Tibial artery (tissue), 4 donors: ENCODE measurements at regions not wholly inside any gene's neighbourhood (a gene's known extent, or its start where the extent isn't known, plus 50 kb on each side); places are given as distances from the start of the nearest gene placed in this dataset.

Experiments used
- DNase-seq, 2 donors: peaks; one replicate each; pipeline ENCODE4 v3.0.0-alpha.2; 2019
- H3K27ac ChIP-seq, 2 donors: fragments of 200-600 bp; sonication (generic) in 1 of 2; 1 replicate in 1 of 2; 2 replicates in 1 of 2; pipeline ENCODE4 v1.5.1; 2018 to 2019; ENCODE audit warnings: mild to moderate bottlenecking in 1 of 2
- H3K27me3 ChIP-seq, 2 donors: fragments of 200-600 bp; sonication (generic) in 1 of 2; one replicate each; pipeline versions ENCODE4 v1.5.1 to v1.6.0; 2016 to 2019
- H3K36me3 ChIP-seq, 3 donors: fragments of 200-600 bp; sonication (generic) in 2 of 3; one replicate each; pipeline ENCODE4 v1.5.1; 2016 to 2019; ENCODE audit warnings: mild to moderate bottlenecking in 2 of 3
- H3K4me1 ChIP-seq, 4 donors: fragments of 200-600 bp; sonication (generic) in 2 of 4; 1 replicate in 3 of 4; 2 replicates in 1 of 4; pipeline ENCODE4 v1.5.1; 2016 to 2019
- H3K4me3 ChIP-seq, 2 donors: fragments of 200-600 bp; sonication (generic) in 1 of 2; 1 replicate in 1 of 2; 2 replicates in 1 of 2; pipeline ENCODE4 v1.5.1; 2018 to 2019; ENCODE audit warnings: mild to moderate bottlenecking in 2 of 2
- H3K9me3 ChIP-seq, 3 donors: fragments of 200-600 bp; sonication (generic) in 1 of 3; one replicate each; pipeline ENCODE4 v1.5.1; 2016 to 2019
- intact Hi-C: fragments of 100-400 bp; cut with DNase I; formaldehyde crosslinking; loops from one replicate; pipeline ENCODE4 v1.15.0; 2023; ENCODE audit warnings: low total_unique reads
- TF ChIP-seq, protein P1 (sequence below), 2 experiments: fragments of 200-600 bp in 1 of 2; fragments of 450-650 bp in 1 of 2; IDR thresholded peaks; one replicate each; pipeline ENCODE4 v1.5.1; 2017 to 2019; ENCODE audit warnings: antibody characterized with exemption in 2 of 2, mild to moderate bottlenecking in 1 of 2, moderate library complexity in 1 of 2

DNA sequence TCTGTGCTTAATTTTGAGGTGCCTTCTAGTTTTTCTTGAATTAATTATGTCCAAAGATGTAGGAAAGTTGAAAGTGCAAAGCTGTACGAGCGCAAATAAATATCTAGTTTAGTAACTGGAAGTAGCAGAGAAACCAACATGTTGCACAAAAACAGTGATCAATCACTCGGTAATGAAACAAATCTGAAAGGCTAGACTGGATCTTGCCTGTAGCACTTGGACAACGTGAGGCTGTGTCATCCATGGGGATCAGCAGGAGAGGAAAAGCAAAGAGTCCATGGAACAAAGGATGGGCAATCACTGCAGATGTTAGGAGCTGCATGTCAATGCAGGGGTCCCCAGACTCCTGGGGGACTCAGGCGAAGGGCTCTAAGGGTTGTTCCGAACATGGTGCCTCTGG, 424.2 kb downstream of the IRX1 start:
- TF ChIP-seq, protein P1, sequence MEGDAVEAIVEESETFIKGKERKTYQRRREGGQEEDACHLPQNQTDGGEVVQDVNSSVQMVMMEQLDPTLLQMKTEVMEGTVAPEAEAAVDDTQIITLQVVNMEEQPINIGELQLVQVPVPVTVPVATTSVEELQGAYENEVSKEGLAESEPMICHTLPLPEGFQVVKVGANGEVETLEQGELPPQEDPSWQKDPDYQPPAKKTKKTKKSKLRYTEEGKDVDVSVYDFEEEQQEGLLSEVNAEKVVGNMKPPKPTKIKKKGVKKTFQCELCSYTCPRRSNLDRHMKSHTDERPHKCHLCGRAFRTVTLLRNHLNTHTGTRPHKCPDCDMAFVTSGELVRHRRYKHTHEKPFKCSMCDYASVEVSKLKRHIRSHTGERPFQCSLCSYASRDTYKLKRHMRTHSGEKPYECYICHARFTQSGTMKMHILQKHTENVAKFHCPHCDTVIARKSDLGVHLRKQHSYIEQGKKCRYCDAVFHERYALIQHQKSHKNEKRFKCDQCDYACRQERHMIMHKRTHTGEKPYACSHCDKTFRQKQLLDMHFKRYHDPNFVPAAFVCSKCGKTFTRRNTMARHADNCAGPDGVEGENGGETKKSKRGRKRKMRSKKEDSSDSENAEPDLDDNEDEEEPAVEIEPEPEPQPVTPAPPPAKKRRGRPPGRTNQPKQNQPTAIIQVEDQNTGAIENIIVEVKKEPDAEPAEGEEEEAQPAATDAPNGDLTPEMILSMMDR (IDR thresholded peaks at IDR 0.05) = no peak
- no peak for DNase-seq
- no peaks in the 10 kb centered on the region for H3K27me3 ChIP-seq
- no peaks in the 10 kb centered on the region for H3K36me3 ChIP-seq
- H3K4me1 ChIP-seq = peaks cover 0 to 8% (median 0%) of the 10 kb centered on the region in 4 donors
- peak overlapping the region in 1 of 2 donors; percentile 19 for H3K27ac ChIP-seq
- no peak overlapping the region for H3K4me3 ChIP-seq
- intact Hi-C loops = no loop called here
- no peaks in the 10 kb centered on the region for H3K9me3 ChIP-seq

DNA sequence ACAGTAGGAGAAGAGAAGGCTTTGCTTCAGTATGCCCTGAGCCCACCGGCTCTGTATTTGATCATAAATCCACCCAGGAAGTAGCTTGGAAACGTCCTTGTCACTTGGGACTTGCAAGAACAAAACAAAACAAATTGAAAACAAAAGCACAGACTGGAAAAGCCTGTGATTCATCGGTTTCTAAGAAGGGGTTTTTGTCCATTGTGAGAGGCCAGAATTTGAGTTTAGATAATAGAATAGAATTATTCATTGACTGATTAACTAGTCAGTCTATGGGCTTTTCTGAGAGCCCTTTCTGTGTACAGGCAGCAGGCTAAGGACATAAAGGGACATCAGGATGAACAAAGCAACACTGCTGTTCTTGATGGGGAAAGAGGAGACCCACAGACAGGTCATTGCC, 424.8 kb downstream of the IRX1 start:
- Histone ChIP-seq H3K27me3 (no peaks in the 10 kb centered on the region), H3K4me3 (no peak overlapping the region), H3K9me3 (no peaks in the 10 kb centered on the region), H3K27ac (peak overlapping the region in 1 of 2 donors; percentile 19), H3K36me3 (no peaks in the 10 kb centered on the region), H3K4me1 (peaks cover 0 to 8% (median 0%) of the 10 kb centered on the region in 4 donors)
- DNase-seq = no peak
- intact Hi-C loops = no loop called here
- TF ChIP-seq, protein P1 (IDR thresholded peaks at IDR 0.05) = no peak

DNA sequence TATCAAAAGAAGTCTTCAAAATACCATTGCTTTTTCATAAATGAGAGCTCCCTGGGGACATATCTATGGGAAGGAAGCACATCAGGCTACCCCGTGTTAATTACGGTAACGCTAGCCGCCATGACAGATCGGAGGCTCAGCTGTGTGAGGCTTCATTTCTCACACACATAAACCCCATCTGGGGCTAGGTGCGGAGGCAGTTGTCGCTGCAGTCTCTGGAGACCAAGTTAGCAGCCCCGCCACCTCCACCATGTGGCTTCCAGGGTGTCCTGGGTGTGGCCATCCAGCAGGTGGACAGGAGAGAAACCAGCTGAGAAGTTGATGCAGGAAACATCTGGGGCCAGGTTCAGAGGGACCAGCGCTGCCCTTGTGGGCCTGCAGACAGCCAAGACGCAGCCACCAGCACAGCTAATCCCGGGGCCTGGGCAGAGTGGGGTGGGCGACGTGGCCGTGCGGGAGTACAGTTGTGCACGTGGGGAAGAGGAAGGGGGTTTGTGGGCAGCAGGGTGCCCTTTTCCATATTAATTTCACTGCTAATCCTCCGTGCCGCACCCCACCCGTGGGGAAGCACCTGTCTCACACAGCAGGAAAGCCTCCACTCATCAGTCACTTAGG, 426.5 kb downstream of the IRX1 start:
- no peak overlapping the region for H3K27ac ChIP-seq
- no peaks in the 10 kb centered on the region for H3K9me3 ChIP-seq
- no peaks in the 10 kb centered on the region for H3K27me3 ChIP-seq
- H3K4me3 ChIP-seq = no peak overlapping the region
- H3K4me1 ChIP-seq = peaks cover 0 to 3% (median 0%) of the 10 kb centered on the region in 4 donors
- TF ChIP-seq, protein P1 (IDR thresholded peaks at IDR 0.05) = no peak
- DNase-seq = no peak
- no peaks in the 10 kb centered on the region for H3K36me3 ChIP-seq
- intact Hi-C loops = no loop called here

DNA sequence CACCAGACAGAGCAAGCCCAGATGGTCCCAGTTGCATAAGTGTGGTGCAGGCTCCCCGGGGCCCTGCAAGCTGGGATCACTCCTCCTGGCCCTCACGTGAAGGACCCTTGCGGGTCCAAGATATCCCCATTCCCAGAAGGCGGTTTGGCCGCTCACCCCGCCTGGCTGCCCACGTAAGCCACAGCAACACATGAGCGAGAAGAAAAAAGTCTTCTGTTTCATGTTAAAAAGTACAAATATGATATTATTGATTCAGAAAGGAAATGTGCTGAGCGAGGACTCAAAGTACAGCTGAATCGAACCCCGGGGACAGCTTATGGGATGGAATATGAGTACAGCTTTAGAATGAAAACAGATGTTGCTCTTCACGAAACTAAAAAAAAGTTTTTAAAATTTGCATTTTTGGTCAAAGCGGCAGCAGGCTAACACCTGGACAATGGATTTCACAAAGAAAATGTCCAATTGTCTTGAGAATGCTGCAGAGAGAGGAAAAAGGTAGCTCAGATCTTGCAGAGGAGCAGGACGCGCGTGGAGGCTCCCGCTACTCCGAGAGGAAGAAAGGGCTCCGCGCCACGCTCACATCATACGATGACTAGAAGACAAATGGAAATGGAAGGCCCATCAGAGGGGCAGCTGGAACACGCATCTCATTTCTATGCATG, 427.6 kb downstream of the IRX1 start:
- Histone ChIP-seq H3K4me3 (no peak overlapping the region), H3K27ac (no peak overlapping the region), H3K36me3 (no peaks in the 10 kb centered on the region), H3K27me3 (no peaks in the 10 kb centered on the region), H3K9me3 (no peaks in the 10 kb centered on the region), H3K4me1 (peaks cover 0 to 3% (median 0%) of the 10 kb centered on the region in 4 donors)
- no peak for DNase-seq
- TF ChIP-seq, protein P1 (IDR thresholded peaks at IDR 0.05) = no peak
- intact Hi-C loops = no loop called here

DNA sequence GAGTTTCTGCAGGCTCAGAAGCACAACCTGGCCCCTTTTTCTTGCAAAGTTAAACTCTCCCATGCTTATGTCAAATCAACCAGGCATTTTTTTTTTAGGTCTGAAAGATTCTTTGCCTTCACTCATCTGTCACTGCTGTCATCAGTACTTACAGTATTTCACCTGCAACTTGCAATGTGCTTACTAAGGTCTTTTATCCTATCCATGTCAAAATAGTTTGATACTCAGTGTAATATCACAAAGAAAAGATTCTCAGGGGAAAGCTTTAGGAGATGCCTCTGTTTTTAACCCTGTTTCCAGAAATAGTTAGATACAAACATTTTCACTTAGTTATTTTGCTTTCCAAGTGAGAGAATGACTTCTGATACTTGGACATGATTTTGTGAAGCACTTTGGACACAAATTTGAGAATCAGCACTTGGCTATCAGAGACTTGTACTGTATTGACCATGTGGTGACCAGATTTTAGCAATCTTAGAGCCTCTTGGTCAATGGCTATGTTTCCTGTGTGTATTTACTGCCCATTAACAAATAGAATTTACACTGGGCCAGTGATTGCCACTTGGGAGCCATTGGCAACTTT, 428.2 kb downstream of the IRX1 start:
- DNase-seq = no peak
- intact Hi-C loops = no loop called here
- no peak overlapping the region for H3K27ac ChIP-seq
- TF ChIP-seq, protein P1 (IDR thresholded peaks at IDR 0.05) = no peak
- no peaks in the 10 kb centered on the region for H3K36me3 ChIP-seq
- no peaks in the 10 kb centered on the region for H3K27me3 ChIP-seq
- no peak overlapping the region for H3K4me3 ChIP-seq
- peaks cover 0 to 3% (median 0%) of the 10 kb centered on the region in 4 donors for H3K4me1 ChIP-seq
- H3K9me3 ChIP-seq = no peaks in the 10 kb centered on the region
